ENCODE measurements at regions not wholly inside any gene's neighbourhood (a gene's known extent, or its start where the extent isn't known, plus 50 kb on each side); places are given as distances from the start of the nearest gene placed in this dataset.

DNA sequence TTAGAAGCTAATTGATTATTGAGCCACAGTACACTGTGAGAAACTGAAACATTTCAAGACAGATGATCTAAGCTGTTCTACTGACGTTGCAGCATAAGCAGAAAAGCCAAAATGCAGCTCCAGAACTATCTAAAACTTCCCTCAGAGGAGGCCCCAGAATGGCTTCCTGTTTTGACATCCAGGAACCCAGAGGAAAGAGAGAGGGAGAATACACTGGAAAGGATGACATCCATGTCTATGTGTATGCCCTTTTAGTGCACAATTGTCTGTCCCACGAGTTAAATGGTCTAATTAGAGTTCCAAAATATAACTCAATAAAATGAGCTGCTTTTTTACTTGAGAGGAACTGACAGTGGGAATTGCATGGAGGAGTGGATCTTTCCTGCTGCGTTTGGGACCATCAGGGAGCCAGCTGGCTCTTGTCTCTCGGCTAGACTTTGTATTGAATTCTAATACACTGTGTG lies 688.1 kb downstream of the ZNF385D start:
- TF ChIP-seq MEF2A (IDR thresholded peaks at IDR 0.05; ENCODE audit: insufficient read depth, low read depth, low read length) (no peak), CEBPB (IDR thresholded peaks at IDR 0.05; ENCODE audit: borderline replicate concordance in 1 of 2, low read depth in 2 of 2, low read length in 2 of 2) (no peak), ZNF274 (IDR thresholded peaks at IDR 0.05; ENCODE audit: insufficient read depth, insufficient read length) (no peak), RAD21 (IDR thresholded peaks at IDR 0.05; ENCODE audit: insufficient read depth, low read depth, low read length) (no peak), YY1 (IDR thresholded peaks at IDR 0.05; ENCODE audit: low read depth, low read length) (no peak), SREBF2 (IDR thresholded peaks at IDR 0.05; ENCODE audit: low read length) (no peak), EZH2 (IDR thresholded peaks at IDR 0.05; ENCODE audit: borderline replicate concordance, control insufficient read depth, low read depth, low read length) (no peak), NR2C2 (IDR thresholded peaks at IDR 0.05; ENCODE audit: borderline replicate concordance, control insufficient read depth, insufficient read length, low read depth) (no peak)
- TF ChIP-seq, protein P1, sequence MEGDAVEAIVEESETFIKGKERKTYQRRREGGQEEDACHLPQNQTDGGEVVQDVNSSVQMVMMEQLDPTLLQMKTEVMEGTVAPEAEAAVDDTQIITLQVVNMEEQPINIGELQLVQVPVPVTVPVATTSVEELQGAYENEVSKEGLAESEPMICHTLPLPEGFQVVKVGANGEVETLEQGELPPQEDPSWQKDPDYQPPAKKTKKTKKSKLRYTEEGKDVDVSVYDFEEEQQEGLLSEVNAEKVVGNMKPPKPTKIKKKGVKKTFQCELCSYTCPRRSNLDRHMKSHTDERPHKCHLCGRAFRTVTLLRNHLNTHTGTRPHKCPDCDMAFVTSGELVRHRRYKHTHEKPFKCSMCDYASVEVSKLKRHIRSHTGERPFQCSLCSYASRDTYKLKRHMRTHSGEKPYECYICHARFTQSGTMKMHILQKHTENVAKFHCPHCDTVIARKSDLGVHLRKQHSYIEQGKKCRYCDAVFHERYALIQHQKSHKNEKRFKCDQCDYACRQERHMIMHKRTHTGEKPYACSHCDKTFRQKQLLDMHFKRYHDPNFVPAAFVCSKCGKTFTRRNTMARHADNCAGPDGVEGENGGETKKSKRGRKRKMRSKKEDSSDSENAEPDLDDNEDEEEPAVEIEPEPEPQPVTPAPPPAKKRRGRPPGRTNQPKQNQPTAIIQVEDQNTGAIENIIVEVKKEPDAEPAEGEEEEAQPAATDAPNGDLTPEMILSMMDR (IDR thresholded peaks at IDR 0.05 in 2 of 3, conservative IDR thresholded peaks at IDR 0.05 in 1 of 3; ENCODE audit: control insufficient read depth in 2 of 3, extremely low read depth in 1 of 3, insufficient read depth in 1 of 3, low read depth in 3 of 3, low read length in 3 of 3) = no peak
